Upper lobe of left lung (tissue), 6 donors: ENCODE measurements at regions not wholly inside any gene's neighbourhood (a gene's known extent, or its start where the extent isn't known, plus 50 kb on each side); places are given as distances from the start of the nearest gene placed in this dataset.

Experiments used
- ATAC-seq, 2 donors: fragments of 200-7000 bp; cut with Tn5 transposase; one replicate each; pipeline ENCODE4 v1.9.1; 2022; ENCODE audit warnings: mild to moderate bottlenecking in 2 of 2, moderate library complexity in 2 of 2; ENCODE audit not compliant: low FRiP score in 2 of 2
- DNase-seq, 2 donors: peaks; one replicate each; pipeline ENCODE4 v3.0.0-alpha.2; 2019 to 2020
- H3K27ac ChIP-seq, 4 donors: fragments of 200-600 bp; sonication (generic); one replicate each; pipeline ENCODE4 v1.5.1; 2016 to 2019
- H3K27me3 ChIP-seq, 4 donors: fragments of 200-600 bp; sonication (generic); one replicate each; pipeline ENCODE4 v1.5.1; 2017 to 2019
- H3K36me3 ChIP-seq, 4 donors: fragments of 200-600 bp; sonication (generic); one replicate each; pipeline ENCODE4 v1.5.1; 2016 to 2019
- H3K4me1 ChIP-seq, 4 donors: fragments of 200-600 bp; sonication (generic); one replicate each; pipeline ENCODE4 v1.5.1; 2018 to 2019
- H3K4me3 ChIP-seq, 4 donors: fragments of 200-600 bp; sonication (generic); one replicate each; pipeline ENCODE4 v1.5.1; 2017 to 2019; ENCODE audit warnings: mild to moderate bottlenecking in 2 of 4, moderate library complexity in 1 of 4
- H3K9me3 ChIP-seq, 4 donors: fragments of 200-600 bp; sonication (generic); one replicate each; pipeline ENCODE4 v1.5.1; 2018 to 2019
- EP300 ChIP-seq, 4 donors: sonication (generic); formaldehyde crosslinking; IDR thresholded peaks; one replicate each; pipeline ENCODE4 v1.5.1; 2017; ENCODE audit warnings: antibody characterized with exemption in 4 of 4, control low read depth in 2 of 4
- POLR2A ChIP-seq, 4 donors: fragments of 450-650 bp; IDR thresholded peaks; one replicate each; pipeline ENCODE4 v1.5.1; 2016 to 2017; ENCODE audit warnings: antibody characterized with exemption in 4 of 4, mild to moderate bottlenecking in 2 of 4
- POLR2AphosphoS5 ChIP-seq, 2 donors: sonication (generic); formaldehyde crosslinking; IDR thresholded peaks; one replicate each; pipeline ENCODE4 v1.5.1; 2017; ENCODE audit warnings: antibody characterized with exemption in 2 of 2
- WGBS, 2 donors: methylation state at CpG; one replicate each; pipeline ENCODE4 v1.1.5; 2017 to 2018; 5-methylcytosine and 5-hydroxymethylcytosine counted together
- TF ChIP-seq, protein P1 (sequence below), 6 experiments: fragments of 450-650 bp in 4 of 6; fragments of 200-600 bp in 2 of 6; sonication (generic) in 2 of 6; IDR thresholded peaks; one replicate each; pipeline ENCODE4 v1.5.1; 2016 to 2019; ENCODE audit warnings: antibody characterized with exemption in 6 of 6
- donor health status: DM: no; HTN: no; CAD: no; lungs with moderate emphysema.
- donor health status: DM: no; HTN: yes; CAD: no; lungs with severe emphysema.

DNA sequence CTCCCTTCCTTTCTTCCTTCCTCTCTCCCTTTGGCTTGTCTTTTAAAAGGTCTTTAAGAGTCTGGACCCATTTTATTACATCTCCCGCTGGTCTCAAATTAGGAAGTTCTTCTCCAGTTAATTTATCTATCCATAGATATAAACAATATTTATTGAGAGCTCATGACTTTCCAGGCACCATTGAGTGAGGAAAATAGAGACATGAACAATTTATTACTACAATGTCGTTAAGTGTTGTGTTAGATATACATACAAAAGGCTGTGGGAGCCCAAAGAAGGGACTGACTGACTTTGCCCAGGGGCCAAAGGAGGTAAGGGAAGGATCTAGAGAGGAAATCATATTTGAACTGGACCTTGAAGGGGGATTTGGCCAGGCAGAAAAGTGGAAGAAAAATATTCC is 51.6 kb upstream of the DEUP1 start:
- Histone ChIP-seq H3K9me3 (no peaks in the 10 kb centered on the region), H3K4me1 (no peaks in the 10 kb centered on the region), H3K27me3 (no peaks in the 10 kb centered on the region), H3K4me3 (no peak overlapping the region), H3K36me3 (no peaks in the 10 kb centered on the region), H3K27ac (no peak overlapping the region)
- 74 to 83% methylated on average over 2 of the region's 2 CpGs for WGBS, 2 donors
- ATAC-seq (no peak), DNase-seq (no peak)
- TF ChIP-seq, protein P1, sequence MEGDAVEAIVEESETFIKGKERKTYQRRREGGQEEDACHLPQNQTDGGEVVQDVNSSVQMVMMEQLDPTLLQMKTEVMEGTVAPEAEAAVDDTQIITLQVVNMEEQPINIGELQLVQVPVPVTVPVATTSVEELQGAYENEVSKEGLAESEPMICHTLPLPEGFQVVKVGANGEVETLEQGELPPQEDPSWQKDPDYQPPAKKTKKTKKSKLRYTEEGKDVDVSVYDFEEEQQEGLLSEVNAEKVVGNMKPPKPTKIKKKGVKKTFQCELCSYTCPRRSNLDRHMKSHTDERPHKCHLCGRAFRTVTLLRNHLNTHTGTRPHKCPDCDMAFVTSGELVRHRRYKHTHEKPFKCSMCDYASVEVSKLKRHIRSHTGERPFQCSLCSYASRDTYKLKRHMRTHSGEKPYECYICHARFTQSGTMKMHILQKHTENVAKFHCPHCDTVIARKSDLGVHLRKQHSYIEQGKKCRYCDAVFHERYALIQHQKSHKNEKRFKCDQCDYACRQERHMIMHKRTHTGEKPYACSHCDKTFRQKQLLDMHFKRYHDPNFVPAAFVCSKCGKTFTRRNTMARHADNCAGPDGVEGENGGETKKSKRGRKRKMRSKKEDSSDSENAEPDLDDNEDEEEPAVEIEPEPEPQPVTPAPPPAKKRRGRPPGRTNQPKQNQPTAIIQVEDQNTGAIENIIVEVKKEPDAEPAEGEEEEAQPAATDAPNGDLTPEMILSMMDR (IDR thresholded peaks at IDR 0.05) = no peak
- no peak for TF ChIP-seq EP300 (IDR thresholded peaks at IDR 0.05)
- TF ChIP-seq POLR2A (IDR thresholded peaks at IDR 0.05) = no peak
- no peak for TF ChIP-seq POLR2AphosphoS5 (IDR thresholded peaks at IDR 0.05)

- WGBS, 2 donors = 55 to 67% methylated on average over 1 of the region's 1 CpG
- Histone ChIP-seq H3K27ac (no peak overlapping the region), H3K36me3 (no peaks in the 10 kb centered on the region), H3K9me3 (no peaks in the 10 kb centered on the region), H3K4me3 (no peak overlapping the region), H3K27me3 (no peaks in the 10 kb centered on the region), H3K4me1 (no peaks in the 10 kb centered on the region)
- no peak for ATAC-seq
- no peak for TF ChIP-seq EP300 (IDR thresholded peaks at IDR 0.05)
- no peak for TF ChIP-seq POLR2A (IDR thresholded peaks at IDR 0.05)
- no peak for TF ChIP-seq POLR2AphosphoS5 (IDR thresholded peaks at IDR 0.05)
- TF ChIP-seq, protein P1 (IDR thresholded peaks at IDR 0.05) = no peak
- no peak for DNase-seq
These were observed 50.6 kb upstream of the DEUP1 start for GRCh38 chr11:93279851-93280347.
